ENCODE measurements at regions not wholly inside any gene's neighbourhood (a gene's known extent, or its start where the extent isn't known, plus 50 kb on each side); places are given as distances from the start of the nearest gene placed in this dataset.
"Not testable (repeated sequence)": the region's sequence is repeated elsewhere in the genome, so short reads cannot be mapped to it uniquely, and the experiment has no call there.

DNA sequence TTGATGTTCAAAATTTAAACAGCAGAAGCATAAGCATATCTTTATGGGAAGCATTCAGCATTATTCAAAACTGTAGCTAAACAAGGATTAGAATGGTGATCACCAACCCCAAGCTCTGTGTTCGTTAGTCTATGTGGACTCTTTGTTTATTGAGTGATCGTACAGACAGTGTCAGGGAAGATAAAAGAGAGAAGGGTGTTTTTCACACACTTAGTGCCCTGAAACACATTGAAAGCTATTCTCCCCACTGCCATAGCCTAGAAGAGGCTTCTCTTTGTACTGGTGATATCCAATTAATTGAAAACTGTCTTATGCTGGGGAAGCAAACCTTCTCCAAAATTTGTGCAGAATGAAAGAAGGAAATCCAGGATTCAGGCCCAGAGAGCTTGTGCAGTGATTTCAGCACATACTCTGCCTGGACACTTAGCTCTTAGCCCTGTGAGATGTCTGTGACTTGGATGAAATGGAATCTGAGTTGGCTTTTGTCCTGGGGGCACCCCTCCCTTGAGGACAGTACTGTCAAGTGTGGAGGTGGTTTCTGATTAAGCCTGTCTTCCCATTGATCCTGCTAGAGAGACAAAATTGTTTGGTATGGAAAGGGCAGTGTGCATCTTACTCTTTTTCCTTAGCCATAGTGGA, 125.7 kb upstream of the MTHFD1L start:
- DNase-seq (ENCODE audit: low spot score), result no peak

- no peak for DNase-seq (ENCODE audit: low spot score)
Measured at GRCh38 chr6:150740453-150740852, 125.0 kb upstream of the MTHFD1L start.

GRCh38 chr6:150741633-150742200, 123.8 kb upstream of the MTHFD1L start:
- DNase-seq (ENCODE audit: low spot score), result no peak

DNA sequence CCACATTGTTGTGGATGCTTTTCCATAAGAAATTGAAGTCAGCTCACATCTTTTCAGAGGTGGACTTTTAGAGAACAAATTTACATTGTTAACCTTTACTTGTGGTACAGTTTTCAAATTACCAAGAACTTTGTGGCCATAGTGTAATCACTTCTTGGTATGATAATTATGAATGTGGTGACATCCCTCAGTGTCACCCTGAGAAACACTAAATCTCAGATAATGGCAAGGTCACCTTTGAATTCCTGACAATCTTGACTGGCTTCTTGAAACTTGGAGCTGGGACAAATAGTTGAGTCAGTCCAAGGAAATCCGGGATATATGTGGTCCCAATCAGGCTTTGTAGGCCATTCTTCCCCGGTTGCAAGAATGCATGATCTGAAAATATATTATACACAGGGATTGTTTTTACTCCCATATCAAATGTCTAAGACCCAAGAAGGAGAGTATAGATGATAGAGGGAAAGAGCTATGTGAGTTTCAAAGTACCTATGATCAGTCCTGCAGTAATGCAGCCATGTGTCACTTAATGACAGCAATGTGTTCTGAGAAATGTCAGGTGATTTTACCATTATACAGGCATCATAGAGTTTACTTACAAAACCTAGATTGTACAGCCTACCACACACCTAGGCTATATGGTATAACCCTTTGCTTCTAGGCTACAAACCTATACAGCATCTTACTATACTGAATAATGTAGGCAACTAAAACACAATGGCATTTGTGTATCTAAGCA, 120.8 kb upstream of the MTHFD1L start:
- no peak for DNase-seq (ENCODE audit: low spot score)

DNA sequence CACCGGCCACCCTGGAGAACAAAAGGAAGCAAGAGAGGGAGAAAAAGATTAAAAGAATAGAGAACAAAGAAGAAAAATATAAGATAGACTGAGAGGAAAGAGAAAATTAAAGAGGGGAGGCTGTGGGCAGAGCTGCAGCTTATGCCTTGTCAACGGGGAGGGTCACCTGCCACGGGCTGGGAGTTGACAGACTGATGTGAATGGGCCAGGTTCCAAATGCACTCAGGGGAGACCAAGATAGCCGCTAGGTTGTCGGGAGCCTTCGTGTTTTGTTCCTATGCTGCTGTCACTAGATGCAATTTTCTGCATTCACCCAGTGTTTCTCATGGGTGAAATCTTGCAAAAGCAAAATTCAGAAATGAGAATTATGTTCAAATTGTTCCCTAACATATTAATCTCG, 119.6 kb upstream of the MTHFD1L start:
- DNase-seq (ENCODE audit: low spot score), result no peak

DNA sequence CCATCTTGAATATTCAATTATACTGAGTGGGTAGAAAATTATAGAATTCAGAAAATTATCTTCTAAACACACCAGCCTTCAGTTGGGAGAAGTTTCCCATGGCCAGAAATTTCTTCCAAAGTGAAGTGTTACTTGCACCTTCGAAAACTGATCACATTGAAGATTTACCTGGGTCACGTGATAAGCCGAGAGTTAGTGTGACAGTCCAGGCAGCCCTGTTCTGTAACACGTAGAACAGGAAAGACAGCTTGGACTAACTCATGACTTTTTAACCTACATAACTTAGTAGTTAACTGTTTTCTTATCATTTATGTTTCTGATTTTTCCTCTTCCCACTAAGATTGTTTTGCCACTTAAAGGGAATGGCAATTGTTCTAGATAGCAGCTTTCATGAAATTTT, 118.3 kb upstream of the MTHFD1L start:
- no peak for DNase-seq (ENCODE audit: low spot score)

DNA sequence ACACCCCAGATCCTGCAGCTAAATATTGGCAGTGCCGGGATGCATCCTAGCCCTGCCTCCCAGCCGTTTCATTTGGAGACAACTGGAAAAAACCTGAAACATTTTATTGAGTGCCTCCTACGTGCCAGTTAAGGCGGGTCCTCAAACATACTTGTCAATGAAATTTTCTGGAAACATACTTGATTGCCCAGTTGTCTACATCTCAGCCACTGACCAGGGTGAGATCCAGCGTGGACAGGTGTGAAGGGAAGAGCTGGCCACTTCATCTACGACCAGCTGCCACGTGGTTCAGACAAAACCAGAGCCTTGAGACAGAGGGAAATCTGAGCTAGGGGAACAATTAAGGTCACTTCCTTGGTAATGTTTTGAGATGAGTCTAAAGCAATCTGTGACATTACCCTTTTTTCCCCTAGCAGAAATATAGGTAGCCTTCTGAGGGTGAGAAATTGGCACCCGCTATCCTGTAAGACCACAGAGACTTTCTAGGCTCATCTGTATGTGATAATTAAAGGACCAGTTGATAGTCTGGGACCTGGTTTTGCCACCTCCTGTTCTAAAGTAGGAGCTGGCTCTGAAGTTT, 116.3 kb upstream of the MTHFD1L start:
- no peak for DNase-seq (ENCODE audit: low spot score)

DNA sequence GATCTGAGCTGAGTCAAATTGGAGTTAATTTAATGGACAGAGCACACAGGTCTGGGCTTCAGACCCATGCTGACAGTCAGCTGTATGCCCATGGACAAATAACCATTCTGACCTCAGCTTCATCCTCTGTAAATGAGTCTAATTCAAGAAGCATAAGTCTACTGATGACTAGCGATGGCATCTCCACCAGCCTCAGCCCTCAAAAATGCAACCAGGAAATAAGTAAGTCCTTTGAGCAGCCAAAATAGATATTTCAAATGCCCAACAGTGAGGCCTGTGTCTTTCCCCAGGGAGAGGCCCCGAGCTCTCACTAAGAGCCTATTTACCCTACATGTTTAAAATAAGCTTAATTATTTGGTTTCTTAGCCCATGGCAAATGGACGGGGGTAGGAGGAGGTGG, 114.2 kb upstream of the MTHFD1L start:
- DNase-seq (ENCODE audit: low spot score), result peak; percentile 14

DNA sequence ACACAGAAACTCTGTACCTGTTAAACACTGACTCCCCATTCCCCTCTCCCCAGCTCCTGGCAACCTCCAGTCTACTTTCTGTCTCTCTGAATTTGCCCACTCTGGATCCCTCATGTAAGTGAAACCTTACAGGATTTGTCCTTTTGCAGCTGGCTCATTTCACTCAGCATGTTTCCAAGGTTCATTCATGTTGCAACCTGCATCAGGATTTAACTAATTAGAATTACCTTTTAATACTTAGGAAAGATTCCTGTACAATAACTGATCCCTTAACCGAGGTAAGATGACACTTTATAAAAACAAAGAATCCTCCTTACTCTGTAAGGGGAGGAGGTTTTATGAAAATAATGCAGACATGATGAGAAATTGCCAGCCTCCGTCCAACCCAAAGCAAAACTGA, 113.1 kb upstream of the MTHFD1L start:
- no peak for DNase-seq (ENCODE audit: low spot score)

GRCh38 chr6:150753371-150754064, 112.0 kb upstream of the MTHFD1L start:
- no peak for DNase-seq (ENCODE audit: low spot score)

GRCh38 chr6:150755042-150755441, 110.5 kb upstream of the MTHFD1L start:
- no peak for DNase-seq (ENCODE audit: low spot score)

GRCh38 chr6:150755524-150755923, 110.0 kb upstream of the MTHFD1L start:
- no peak for DNase-seq (ENCODE audit: low spot score)

- DNase-seq (ENCODE audit: low spot score), result no peak
Measured at GRCh38 chr6:150756173-150756572, 109.3 kb upstream of the MTHFD1L start.

DNA sequence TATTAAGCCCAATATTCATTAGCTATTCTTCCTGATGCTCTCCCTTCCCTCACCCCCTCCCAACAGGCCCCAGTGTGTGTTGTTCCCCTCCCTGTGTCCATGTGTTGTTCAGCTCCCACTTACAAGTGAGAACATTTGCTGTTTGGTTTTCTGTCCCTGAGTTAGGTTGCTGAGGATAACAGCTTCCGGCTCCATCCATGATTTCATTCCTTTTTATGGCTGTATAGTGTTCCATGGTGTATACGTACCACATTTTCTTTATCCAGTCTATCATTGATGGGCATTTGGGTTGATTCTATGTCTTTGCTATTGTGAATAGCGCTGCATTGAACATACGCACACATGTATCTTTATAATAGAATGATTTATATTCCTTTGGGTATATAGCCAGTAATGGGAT, 107.7 kb upstream of the MTHFD1L start:
- not testable (repeated sequence) for DNase-seq (ENCODE audit: low spot score)

- no peak for DNase-seq (ENCODE audit: low spot score)
Measured at GRCh38 chr6:150759483-150759882, 106.0 kb upstream of the MTHFD1L start.

- DNase-seq (ENCODE audit: low spot score), result no peak
Measured at GRCh38 chr6:150761771-150762170, 103.7 kb upstream of the MTHFD1L start.

DNA sequence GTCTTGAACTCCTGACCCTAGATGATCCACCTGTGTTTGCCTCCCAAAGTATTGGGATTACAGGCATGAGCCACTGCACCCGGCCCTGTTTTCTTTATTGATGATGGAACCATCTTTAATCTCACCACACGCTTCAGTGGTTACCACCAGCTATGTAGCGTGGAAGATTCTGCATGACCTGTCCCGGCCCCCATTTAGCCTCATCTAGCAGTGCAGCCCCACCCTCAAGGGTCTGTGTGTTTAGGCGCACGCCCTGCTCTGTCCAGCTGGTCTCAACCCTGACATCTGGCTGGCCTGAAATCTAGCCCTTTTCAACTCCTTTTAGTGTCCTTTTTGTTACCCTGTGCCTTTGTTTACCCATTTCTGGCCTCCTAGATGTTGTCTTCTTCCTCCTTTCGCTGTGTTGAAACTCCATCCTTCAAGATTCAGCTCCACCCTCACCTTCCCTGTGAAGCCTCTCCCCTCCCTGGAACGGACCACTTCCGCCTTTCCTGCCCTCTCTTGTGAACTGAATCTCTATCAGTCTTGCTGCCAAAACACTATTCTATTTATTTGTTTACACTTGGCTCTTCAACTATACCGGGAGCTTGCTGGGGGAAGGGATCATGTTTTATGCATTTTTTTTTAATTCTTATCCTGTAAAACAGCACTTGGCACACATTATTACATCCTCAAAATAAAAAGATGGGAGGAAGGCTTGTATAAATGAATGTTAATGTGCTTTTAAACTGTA, 101.0 kb upstream of the MTHFD1L start:
- no peak for DNase-seq (ENCODE audit: low spot score)

DNA sequence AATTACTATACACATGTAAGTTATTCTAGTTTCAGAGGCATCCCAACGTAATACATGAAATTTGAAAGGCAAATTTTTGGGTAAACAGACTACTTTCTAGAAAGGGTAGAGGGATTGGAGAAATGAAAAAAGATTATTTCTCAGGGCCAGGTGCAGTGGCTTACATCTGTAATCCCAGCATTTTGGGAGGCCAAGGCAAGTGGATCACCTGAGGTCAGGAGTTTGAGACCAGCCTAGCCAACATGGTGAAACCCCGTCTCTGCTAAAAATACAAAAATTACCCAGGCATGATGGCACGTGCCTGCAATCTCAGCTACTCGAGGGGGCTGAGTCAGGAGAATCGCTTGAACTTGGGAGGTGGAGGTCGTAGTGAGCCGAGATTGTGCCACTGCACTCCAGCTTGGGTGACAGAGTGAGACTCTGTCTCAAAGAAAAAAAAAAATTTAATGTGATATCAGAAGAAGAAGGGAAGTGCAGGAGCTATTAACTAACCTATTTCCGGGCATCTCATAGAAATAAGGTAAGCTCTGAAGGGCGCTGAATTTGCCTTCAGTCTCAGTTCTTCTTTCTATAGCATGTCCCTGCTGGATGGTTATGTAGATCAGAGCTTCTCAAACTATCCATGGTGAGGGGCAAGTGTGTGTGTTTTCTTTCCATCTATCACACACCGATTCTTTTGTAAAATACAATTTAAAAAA, 100.3 kb upstream of the MTHFD1L start:
- DNase-seq (ENCODE audit: low spot score), result no peak

GRCh38 chr6:150766201-150766997, 99.1 kb upstream of the MTHFD1L start:
- DNase-seq (ENCODE audit: low spot score), result no peak

DNA sequence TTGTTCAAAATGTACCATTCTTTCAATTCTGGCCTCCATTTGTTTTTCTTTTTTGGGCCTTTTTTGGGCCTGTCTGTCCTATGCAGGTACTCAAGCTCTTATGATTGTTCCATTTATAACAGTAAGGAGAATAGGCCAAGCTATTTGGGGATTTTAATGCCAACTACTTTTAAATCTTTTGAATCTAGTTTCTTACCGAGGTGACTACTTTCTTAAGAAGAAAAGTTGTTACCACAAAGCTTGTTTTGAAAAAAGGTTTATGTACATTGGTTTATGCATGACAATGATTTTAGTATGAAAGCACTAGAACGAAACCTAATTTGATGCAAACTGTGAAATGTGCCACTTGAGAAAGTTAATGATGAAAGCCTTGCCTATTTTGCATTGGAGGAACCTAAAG, 98.3 kb upstream of the MTHFD1L start:
- DNase-seq (ENCODE audit: low spot score), result no peak

All from AG08396 (cell line).